GM12874 (cell line): ENCODE measurements at regions not wholly inside any gene's neighbourhood (a gene's known extent, or its start where the extent isn't known, plus 50 kb on each side); places are given as distances from the start of the nearest gene placed in this dataset.

ENCODE experiments used
- CTCF ChIP-seq: IDR thresholded peaks from 2 replicates; pipeline ENCODE4 v1.5.1; 2011; ENCODE audit warnings: low read depth, mild to moderate bottlenecking, control low read depth, low read length, moderate library complexity; ENCODE audit not compliant: insufficient read depth

- TF ChIP-seq CTCF = no peak
Observed at GRCh38 chr18:73940721-73941120, 206.9 kb downstream of the FBXO15 start.

- TF ChIP-seq CTCF = no peak
Observed at GRCh38 chr18:73939391-73939790, 208.2 kb downstream of the FBXO15 start.

GRCh38 chr18:73933685-73934084, 213.9 kb downstream of the FBXO15 start:
- TF ChIP-seq CTCF = no peak

GRCh38 chr18:73932976-73933375, 214.7 kb downstream of the FBXO15 start:
- no peak for TF ChIP-seq CTCF

- TF ChIP-seq CTCF = no peak
Observed at GRCh38 chr18:73927496-73927895, 220.1 kb downstream of the FBXO15 start.

GRCh38 chr18:73924836-73925235, 222.8 kb downstream of the FBXO15 start:
- TF ChIP-seq CTCF = no peak

GRCh38 chr18:73924307-73924706, 223.3 kb downstream of the FBXO15 start:
- TF ChIP-seq CTCF = no peak

- no peak for TF ChIP-seq CTCF
Observed at GRCh38 chr18:73923866-73924265, 223.8 kb downstream of the FBXO15 start.
